PC-9 (cell line): ENCODE measurements at regions not wholly inside any gene's neighbourhood (a gene's known extent, or its start where the extent isn't known, plus 50 kb on each side); places are given as distances from the start of the nearest gene placed in this dataset.

Experiments used
- BruUV-seq: library from RNA; stranded (reverse); fragments of 400-500 nt; replicated peaks from 2 replicates; lab custom pipeline; 2021; lab: Mats Ljungman, UMichigan
- CTCF ChIA-PET: fragments of 300-600 bp; sonication (Branson Sonifier 250); formaldehyde crosslinking; loops from one replicate; lab custom pipeline; 2022; ENCODE audit warnings: antibody characterized with exemption; lab: Charles Lee
- POLR2A ChIA-PET: fragments of 300-600 bp; sonication (Branson Sonifier 250); formaldehyde crosslinking; loops from one replicate; lab custom pipeline; 2022; ENCODE audit warnings: antibody characterized with exemption; ENCODE audit not compliant: unreplicated experiment; lab: Charles Lee
- DNase-seq, 2 experiments: peaks; one replicate each; pipeline versions ENCODE4 v3.0.0 to v3.0.0-alpha.2; 2015 to 2022; ENCODE audit warnings: mixed read lengths in 1 of 2
- H2AFZ ChIP-seq: fragments of 200-600 bp; sonication (generic); 2 replicates; pipeline ENCODE4 v1.8.1; 2017; ENCODE audit warnings: antibody characterized with exemption
- H3F3A ChIP-seq: fragments of 200-600 bp; sonication (generic); 2 replicates; pipeline ENCODE4 v1.8.1; 2017; ENCODE audit warnings: antibody characterized with exemption, mild to moderate bottlenecking, low read depth; ENCODE audit not compliant: insufficient read depth
- H3K27ac ChIP-seq: fragments of 200-600 bp; sonication (generic); 2 replicates; pipeline ENCODE4 v1.6.1; 2016; ENCODE audit warnings: mixed run types
- H3K27me3 ChIP-seq: fragments of 200-600 bp; sonication (generic); 2 replicates; pipeline ENCODE4 v1.6.1; 2016; ENCODE audit warnings: low read depth, mixed run types; ENCODE audit not compliant: insufficient read depth
- H3K36me3 ChIP-seq: fragments of 200-600 bp; sonication (generic); 2 replicates; pipeline ENCODE4 v1.6.1; 2016; ENCODE audit warnings: low read depth, mixed run types
- H3K4me1 ChIP-seq: fragments of 200-600 bp; sonication (generic); replicated peaks from 2 replicates; pipeline ENCODE4 v1.6.1; 2016; ENCODE audit warnings: mixed run types; ENCODE audit not compliant: insufficient read depth
- H3K4me2 ChIP-seq: fragments of 200-600 bp; sonication (generic); 2 replicates; pipeline ENCODE4 v1.6.1; 2017; ENCODE audit warnings: mixed run types
- H3K4me3 ChIP-seq: fragments of 200-600 bp; sonication (generic); 2 replicates; pipeline ENCODE4 v1.6.1; 2016; ENCODE audit warnings: mixed run types
- H3K79me2 ChIP-seq: fragments of 200-600 bp; sonication (generic); 2 replicates; pipeline ENCODE4 v1.6.1; 2017; ENCODE audit warnings: low read depth, mixed run types
- H3K9me2 ChIP-seq: fragments of 200-600 bp; sonication (generic); 2 replicates; pipeline ENCODE4 v1.8.1; 2017; ENCODE audit warnings: mild to moderate bottlenecking; ENCODE audit not compliant: insufficient read depth
- H3K9me3 ChIP-seq: fragments of 200-600 bp; sonication (generic); 2 replicates; pipeline ENCODE4 v1.8.1; 2016; ENCODE audit warnings: low read depth; ENCODE audit not compliant: insufficient read depth
- H4K20me1 ChIP-seq: fragments of 200-600 bp; sonication (generic); 2 replicates; pipeline ENCODE4 v1.8.1; 2017; ENCODE audit not compliant: insufficient read depth
- EZH2 ChIP-seq: fragments of 200-600 bp; sonication (generic); IDR thresholded peaks from 2 replicates; pipeline ENCODE4 v1.8.0; 2017; ENCODE audit warnings: antibody characterized with exemption, low read depth
- intact Hi-C: fragments of 100-400 bp; cut with micrococcal nuclease; formaldehyde crosslinking; loops from one replicate; pipeline ENCODE4 v1.10.0; 2022; ENCODE audit not compliant: unreplicated experiment
- TF ChIP-seq, protein P1 (sequence below): fragments of 200-600 bp; sonication (generic); conservative IDR thresholded peaks from 2 replicates; pipeline ENCODE4 v1.6.1; 2017; ENCODE audit warnings: mixed run types, antibody characterized with exemption, mild to moderate bottlenecking, moderate library complexity

DNA sequence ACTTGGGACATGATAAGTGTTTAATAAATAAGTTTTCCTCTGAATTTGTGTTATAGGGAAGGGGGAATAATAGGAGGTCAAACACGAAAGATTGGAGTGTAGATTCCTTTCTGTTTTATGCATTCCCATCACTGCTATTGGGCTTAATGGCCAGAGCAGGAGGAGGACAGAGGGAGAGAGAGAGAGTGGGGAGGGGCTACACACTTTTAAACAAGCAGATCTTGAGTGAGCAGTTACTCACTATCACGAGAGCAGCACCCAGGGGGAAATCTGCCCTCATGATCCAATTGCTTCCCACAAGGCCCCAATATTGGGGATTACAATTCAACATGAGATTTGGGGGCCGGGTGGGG lies 505.0 kb downstream of the GRIN2A start:
- no peaks in the 10 kb centered on the region for H3K4me1 ChIP-seq
- TF ChIP-seq, protein P1, sequence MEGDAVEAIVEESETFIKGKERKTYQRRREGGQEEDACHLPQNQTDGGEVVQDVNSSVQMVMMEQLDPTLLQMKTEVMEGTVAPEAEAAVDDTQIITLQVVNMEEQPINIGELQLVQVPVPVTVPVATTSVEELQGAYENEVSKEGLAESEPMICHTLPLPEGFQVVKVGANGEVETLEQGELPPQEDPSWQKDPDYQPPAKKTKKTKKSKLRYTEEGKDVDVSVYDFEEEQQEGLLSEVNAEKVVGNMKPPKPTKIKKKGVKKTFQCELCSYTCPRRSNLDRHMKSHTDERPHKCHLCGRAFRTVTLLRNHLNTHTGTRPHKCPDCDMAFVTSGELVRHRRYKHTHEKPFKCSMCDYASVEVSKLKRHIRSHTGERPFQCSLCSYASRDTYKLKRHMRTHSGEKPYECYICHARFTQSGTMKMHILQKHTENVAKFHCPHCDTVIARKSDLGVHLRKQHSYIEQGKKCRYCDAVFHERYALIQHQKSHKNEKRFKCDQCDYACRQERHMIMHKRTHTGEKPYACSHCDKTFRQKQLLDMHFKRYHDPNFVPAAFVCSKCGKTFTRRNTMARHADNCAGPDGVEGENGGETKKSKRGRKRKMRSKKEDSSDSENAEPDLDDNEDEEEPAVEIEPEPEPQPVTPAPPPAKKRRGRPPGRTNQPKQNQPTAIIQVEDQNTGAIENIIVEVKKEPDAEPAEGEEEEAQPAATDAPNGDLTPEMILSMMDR, result no peak
- no peak for TF ChIP-seq EZH2
- ChIA-PET POLR2A (no interaction called here), CTCF (no interaction called here)
- H3K9me2 ChIP-seq, result no peaks in the 10 kb centered on the region
- H3K4me3 ChIP-seq, result no peak overlapping the region
- intact Hi-C loops, result no loop called here
- H3K4me2 ChIP-seq, result no peak overlapping the region
- peaks cover 54% of the 10 kb centered on the region for H3K27me3 ChIP-seq
- no peaks in the 10 kb centered on the region for H3K36me3 ChIP-seq
- H2AFZ ChIP-seq, result no peak overlapping the region
- H3K27ac ChIP-seq, result no peak overlapping the region
- no TSS peak for BruUV-seq
- H3F3A ChIP-seq, result no peaks in the 10 kb centered on the region
- H4K20me1 ChIP-seq, result no peaks in the 10 kb centered on the region
- no peak for DNase-seq
- no peaks in the 10 kb centered on the region for H3K79me2 ChIP-seq
- H3K9me3 ChIP-seq, result no peaks in the 10 kb centered on the region

DNA sequence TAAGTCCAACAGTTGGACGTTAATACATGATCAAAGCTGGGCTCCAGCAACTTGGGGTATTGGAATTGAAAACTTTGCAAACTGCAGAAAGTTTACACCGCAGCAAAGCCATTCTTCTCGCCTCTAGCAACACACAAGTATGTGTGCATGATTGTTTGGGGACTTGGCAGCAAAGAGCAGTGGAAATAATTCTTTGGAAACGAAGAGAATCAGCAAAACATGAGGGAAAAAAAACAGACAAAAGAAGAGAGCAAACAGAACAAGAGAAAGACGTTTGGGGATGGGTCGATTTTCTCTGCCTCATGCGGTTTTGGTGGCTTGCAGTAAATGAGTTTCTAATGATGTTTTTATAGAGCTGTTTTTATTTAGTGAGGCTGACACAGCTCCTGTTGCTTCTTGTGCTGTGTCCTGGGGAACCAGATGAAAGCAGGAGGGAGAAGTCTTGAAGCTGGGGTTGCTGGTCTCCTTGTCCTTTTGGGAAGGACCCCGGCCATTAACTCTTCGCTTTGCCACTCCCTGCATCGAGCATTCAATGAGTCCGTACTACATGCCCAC lies 502.9 kb downstream of the GRIN2A start:
- H4K20me1 ChIP-seq, result no peaks in the 10 kb centered on the region
- no TSS peak for BruUV-seq
- no peak for TF ChIP-seq EZH2
- TF ChIP-seq, protein P1, result no peak
- H3K36me3 ChIP-seq, result no peaks in the 10 kb centered on the region
- H3K9me2 ChIP-seq, result no peaks in the 10 kb centered on the region
- POLR2A ChIA-PET, result no interaction called here
- intact Hi-C loops, result no loop called here
- CTCF ChIA-PET, result no interaction called here
- H3K27ac ChIP-seq, result no peak overlapping the region
- no peak for DNase-seq
- no peaks in the 10 kb centered on the region for H3F3A ChIP-seq
- H3K79me2 ChIP-seq, result no peaks in the 10 kb centered on the region
- H2AFZ ChIP-seq, result no peak overlapping the region
- peaks cover 48% of the 10 kb centered on the region for H3K27me3 ChIP-seq
- peaks cover 4% of the 10 kb centered on the region; the same call in 1 of the 2 replicates for H3K9me3 ChIP-seq
- no peak overlapping the region for H3K4me2 ChIP-seq
- H3K4me1 ChIP-seq, result no peaks in the 10 kb centered on the region
- no peak overlapping the region for H3K4me3 ChIP-seq

DNA sequence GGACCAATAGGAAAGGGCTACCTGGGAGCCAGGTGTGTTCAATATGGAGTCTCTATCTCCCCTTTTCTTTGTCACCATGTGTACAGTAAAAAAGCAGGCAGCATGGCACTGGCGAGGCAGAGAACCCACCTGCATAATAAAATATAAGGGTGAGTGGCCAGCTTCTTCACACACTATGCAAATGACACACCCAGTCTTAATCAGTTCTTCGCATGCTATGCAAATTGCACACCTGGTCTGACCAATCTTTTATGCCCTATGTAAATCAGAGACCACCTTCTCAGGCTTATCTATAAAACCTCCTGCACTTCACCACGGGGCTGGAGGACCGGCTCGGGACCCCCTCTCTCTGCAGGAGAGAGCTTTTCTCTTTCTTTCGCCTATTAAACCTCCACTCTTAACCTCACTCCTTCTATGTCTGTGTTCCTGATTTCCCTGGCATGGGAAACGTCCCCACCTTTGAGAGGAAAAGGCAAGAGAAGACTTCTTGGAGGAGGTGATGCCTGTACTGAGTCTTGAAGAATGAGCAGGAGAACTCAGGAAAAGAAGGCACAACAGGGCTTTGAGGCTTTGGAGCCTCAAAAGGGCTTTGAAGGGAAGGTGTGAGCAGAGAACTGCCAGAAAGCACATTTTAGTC lies 502.1 kb downstream of the GRIN2A start:
- no peak for TF ChIP-seq EZH2
- TF ChIP-seq, protein P1, result no peak
- H3K4me2 ChIP-seq, result no peak overlapping the region
- no peaks in the 10 kb centered on the region for H3K4me1 ChIP-seq
- POLR2A ChIA-PET, result no interaction called here
- intact Hi-C loops, result no loop called here
- peaks cover 4% of the 10 kb centered on the region; the same call in 1 of the 2 replicates for H3K9me3 ChIP-seq
- no peak overlapping the region for H2AFZ ChIP-seq
- DNase-seq, result no peak
- BruUV-seq, result no TSS peak
- H3K9me2 ChIP-seq, result no peaks in the 10 kb centered on the region
- H3K79me2 ChIP-seq, result no peaks in the 10 kb centered on the region
- no peak overlapping the region for H3K4me3 ChIP-seq
- H3K36me3 ChIP-seq, result no peaks in the 10 kb centered on the region
- CTCF ChIA-PET, result no interaction called here
- H3K27ac ChIP-seq, result no peak overlapping the region
- no peaks in the 10 kb centered on the region for H4K20me1 ChIP-seq
- H3F3A ChIP-seq, result no peaks in the 10 kb centered on the region
- peaks cover 39% of the 10 kb centered on the region for H3K27me3 ChIP-seq
